ENCODE measurements at regions not wholly inside any gene's neighbourhood (a gene's known extent, or its start where the extent isn't known, plus 50 kb on each side); places are given as distances from the start of the nearest gene placed in this dataset.

- no peak for DNase-seq
Measured at GRCh38 chr1:82707681-82708080, 906.9 kb downstream of the ADGRL2 start.

DNA sequence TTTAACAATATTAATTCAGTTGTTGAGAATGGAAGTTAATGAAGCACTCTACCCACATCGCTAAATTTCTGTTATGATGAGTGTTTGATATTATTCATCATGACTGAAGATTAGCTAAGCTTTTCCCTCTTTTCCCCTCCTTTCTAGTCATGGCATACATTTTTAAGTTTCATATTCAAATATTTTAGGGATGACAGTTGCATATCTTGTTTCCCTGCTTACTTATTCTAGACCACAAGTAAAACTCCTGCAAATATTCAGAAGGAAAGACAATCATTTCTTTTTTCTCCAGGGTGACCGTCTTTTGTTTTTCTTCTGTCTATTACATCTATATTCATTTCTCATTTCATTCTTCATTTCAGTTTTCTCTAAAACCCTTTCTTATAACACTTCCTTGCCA, 906.0 kb downstream of the ADGRL2 start:
- no peak for DNase-seq

GRCh38 chr1:82704966-82705365, 904.2 kb downstream of the ADGRL2 start:
- no peak for DNase-seq

GRCh38 chr1:82704393-82704792, 903.7 kb downstream of the ADGRL2 start:
- no peak for DNase-seq

DNA sequence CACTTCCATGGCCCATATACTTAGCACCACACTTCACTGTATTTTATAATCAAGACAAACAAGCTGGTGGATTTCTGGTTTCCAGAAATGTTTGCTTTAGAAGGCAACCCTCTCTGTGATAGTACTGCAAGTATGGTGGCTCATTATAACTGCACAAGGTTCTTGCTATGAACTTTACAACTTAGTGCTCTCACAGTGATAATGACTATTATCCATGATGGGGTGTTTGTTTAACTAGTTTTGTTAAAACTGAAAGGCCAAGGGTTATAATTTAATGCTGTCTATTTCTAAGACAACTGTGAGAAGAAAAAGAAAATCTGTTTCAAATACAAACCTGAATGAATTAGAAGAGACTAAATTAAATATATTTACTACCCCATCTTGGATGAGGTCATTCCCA, 903.2 kb downstream of the ADGRL2 start:
- DNase-seq, result no peak

- no peak for DNase-seq
Measured at GRCh38 chr1:82700476-82700875, 899.7 kb downstream of the ADGRL2 start.

- no peak for DNase-seq
Measured at GRCh38 chr1:82697965-82698364, 897.2 kb downstream of the ADGRL2 start.

DNA sequence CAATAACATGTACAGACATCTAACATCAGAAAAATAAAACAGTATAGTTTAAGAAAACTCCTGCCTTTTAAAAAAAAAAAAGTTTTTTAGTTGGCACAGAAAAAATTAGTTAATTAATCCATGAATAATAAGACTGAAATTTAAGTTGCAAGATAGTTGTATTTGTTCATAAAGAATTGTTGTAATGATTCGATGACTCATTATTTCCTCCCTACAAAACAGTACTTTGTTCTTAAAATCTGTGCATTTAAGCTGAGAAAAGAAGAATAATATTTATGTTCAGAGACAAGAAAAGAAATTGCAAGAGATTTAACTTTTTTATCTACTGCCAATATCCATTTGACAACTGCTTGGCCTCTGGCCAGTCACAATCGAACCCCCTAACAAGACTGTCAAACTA, 894.7 kb downstream of the ADGRL2 start:
- no peak for DNase-seq

DNA sequence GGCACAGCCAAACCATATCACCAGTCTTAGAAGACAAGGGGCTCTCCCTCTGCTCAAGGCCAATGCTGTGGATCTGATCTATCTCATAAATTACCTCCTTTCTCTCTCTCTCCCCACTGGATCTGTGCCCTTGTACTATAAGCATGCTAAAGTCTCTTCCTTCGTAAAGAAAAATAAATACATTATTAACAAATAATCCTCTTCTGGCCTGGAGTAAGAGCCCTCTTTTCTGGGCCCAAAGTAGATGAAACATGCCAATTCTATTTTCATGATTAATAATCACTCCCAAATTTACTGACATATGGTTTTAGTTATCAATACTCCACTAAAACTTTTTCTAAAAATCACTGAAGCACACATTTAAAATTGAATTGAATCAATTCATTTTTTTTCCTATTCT, 889.7 kb downstream of the ADGRL2 start:
- no peak for DNase-seq

- no peak for DNase-seq
Measured at GRCh38 chr1:82689217-82689616, 888.5 kb downstream of the ADGRL2 start.

DNA sequence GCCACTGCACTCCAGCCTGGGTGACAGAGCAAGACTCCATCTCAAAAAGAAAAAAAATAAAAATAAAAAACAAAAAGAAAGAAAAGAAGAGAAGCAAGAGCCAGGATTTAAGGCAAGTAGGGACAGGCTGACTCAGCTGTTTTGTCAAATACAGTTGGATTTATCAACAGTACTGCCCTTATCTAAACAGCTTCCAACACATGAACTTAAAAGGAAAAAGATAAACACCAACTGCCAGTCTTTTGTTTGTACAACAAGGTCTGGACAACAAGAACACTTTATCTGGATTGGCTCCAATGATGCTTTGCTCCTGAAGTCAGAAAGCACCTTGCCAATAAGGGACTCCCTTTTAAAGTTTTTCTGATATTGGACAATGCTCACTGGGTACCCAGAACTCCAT, 886.0 kb downstream of the ADGRL2 start:
- DNase-seq, result no peak

GRCh38 chr1:82646888-82647287, 846.2 kb downstream of the ADGRL2 start:
- no peak for DNase-seq

GRCh38 chr1:82646336-82646735, 845.6 kb downstream of the ADGRL2 start:
- no peak for DNase-seq

GRCh38 chr1:82644186-82644915, 843.6 kb downstream of the ADGRL2 start:
- DNase-seq, result no peak

DNA sequence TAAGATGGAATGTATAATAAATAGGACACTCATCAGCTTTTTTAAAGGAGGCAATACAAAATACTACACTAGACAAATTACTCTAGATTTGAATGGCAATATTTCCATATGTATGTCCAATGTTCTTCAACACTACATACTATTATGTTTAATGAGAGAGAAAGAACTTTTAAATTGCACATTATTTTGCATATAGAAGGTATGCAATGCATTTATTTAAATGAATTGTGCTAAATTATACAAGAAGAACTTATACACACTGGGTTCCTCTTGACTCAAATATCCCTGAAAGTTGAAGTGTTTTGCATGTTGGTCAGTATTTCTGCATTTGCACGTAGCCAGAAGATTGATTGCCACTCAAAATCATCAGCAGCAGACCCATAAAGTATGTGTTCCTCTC, 839.6 kb downstream of the ADGRL2 start:
- no peak for DNase-seq

- DNase-seq, result no peak
Measured at GRCh38 chr1:82634266-82634665, 833.5 kb downstream of the ADGRL2 start.

- no peak for DNase-seq
Measured at GRCh38 chr1:82632155-82632554, 831.4 kb downstream of the ADGRL2 start.

- DNase-seq, result no peak
Measured at GRCh38 chr1:82628887-82629286, 828.2 kb downstream of the ADGRL2 start.

DNA sequence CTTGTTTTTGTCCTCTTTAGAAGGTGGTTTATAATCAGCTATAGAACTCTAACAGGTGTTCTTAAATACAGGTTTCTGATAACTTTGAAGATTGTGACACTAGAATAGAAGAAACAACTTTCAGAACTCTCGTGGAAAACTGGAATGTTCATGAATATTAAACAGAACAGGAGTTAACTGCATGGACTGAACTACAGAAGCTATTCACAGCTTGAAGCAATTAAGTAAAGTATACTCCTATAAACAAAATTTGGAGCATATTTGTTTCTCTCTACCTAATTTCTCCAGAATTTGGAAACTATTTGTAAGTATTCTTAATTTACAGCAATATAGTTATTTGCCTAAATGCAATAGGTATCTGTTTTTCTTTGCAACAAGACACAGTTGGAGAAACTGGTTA, 824.8 kb downstream of the ADGRL2 start:
- no peak for DNase-seq

GRCh38 chr1:82621076-82621475, 820.3 kb downstream of the ADGRL2 start:
- no peak for DNase-seq

DNA sequence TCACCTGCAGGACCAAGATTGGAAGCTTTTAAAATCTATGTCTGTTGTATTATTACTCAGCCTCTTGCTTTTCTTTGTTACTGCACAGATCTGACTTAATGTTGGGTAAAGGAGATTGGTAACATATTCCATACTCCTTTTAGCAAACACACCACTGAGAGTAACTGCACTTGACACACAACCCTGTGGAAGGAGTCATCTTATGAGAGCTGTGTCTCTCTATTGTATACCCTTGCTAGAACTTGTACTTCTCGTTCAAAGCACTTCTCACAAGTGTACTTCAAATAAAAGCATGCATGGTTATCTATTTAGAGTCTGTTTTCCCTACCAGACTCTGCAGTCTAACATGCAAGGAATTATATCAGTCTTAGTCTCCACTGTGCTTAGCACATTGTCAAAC, 813.4 kb downstream of the ADGRL2 start:
- no peak for DNase-seq

- DNase-seq, result no peak
Measured at GRCh38 chr1:82612986-82613385, 812.3 kb downstream of the ADGRL2 start.

GRCh38 chr1:82606546-82606945, 805.8 kb downstream of the ADGRL2 start:
- DNase-seq, result no peak

DNA sequence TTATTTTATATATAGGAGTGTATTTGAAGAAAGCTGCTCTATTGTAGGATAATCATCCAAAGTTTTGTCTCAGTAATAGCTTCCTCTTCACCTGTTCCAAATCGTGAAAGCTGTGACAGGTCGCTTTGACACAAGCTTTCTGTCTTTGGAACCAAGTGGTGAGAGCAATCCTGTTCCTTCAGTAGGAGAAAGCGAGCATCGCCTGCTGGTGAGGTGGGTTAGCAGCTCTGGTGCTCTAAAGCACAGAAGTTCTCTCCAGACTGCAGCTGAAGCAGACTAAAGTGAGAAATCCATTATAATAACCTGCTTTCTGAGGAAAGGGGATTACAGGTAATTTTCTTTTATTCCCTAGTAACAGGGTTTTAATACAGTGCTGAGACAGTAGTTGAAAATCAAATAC, 803.8 kb downstream of the ADGRL2 start:
- no peak for DNase-seq

- no peak for DNase-seq
Measured at GRCh38 chr1:82600314-82600713, 799.6 kb downstream of the ADGRL2 start.

GRCh38 chr1:82598812-82599211, 798.1 kb downstream of the ADGRL2 start:
- no peak for DNase-seq

Measured in COR-L47 (cell line).